ENCODE measurements at regions not wholly inside any gene's neighbourhood (a gene's known extent, or its start where the extent isn't known, plus 50 kb on each side); places are given as distances from the start of the nearest gene placed in this dataset.
A peak's percentile ranks its signal among the peaks of the same experiment; 100 is the strongest.

DNA sequence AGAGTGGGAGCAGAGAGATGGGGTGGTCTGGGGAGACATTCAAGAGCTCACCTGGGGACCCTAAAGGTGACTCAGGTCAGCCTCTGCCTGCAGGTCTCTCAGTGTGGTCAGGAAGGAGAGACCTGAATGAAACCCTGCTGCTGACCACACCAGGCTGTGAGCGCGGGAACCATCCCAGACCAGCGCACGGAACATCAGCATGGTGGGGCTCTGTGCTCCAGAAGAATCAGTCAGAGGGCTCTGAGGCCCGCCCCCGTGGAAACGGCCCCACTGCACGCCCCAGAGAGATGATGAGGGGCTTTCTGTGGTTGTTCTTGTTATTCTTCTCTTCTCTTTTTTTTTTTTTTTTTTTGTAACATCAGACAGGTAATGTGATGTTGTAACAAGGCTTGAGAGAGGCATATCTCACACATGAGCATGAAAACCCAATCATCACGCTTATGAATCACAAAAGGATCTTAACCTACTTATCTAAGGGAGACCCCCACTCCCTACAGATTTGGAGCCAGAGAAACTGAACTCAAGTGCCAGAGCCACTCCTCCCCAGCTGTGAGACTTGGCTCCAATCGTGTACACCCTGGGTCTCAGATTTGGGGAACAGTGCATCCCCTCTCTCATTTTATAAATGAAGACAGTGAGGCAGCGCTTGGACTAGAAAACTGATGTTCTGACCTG lies 302.2 kb downstream of the EIPR1 start:
- Mint-ChIP-seq H3K27me3 (ENCODE audit: insufficient read depth) (no peaks in the 10 kb centered on the region), H3K4me1 (no peaks in the 10 kb centered on the region), H3K36me3 (ENCODE audit: low read depth) (no peaks in the 10 kb centered on the region), H3K27ac (no peak overlapping the region), H3K9me3 (no peaks in the 10 kb centered on the region), H3K4me3 (no peak overlapping the region)
- Histone ChIP-seq H3K27ac (ENCODE audit: low read depth, low read length) (no peak overlapping the region), H3K9me3 (ENCODE audit: control insufficient read depth, low read length) (no peaks in the 10 kb centered on the region), H3K4me3 (ENCODE audit: low read length) (no peak overlapping the region), H3K27me3 (ENCODE audit: control insufficient read depth, insufficient read depth, low read length, poor library complexity, severe bottlenecking) (no peaks in the 10 kb centered on the region), H3K9ac (ENCODE audit: extremely low read depth, low read length, poor library complexity, severe bottlenecking) (no peak overlapping the region), H3K4me1 (ENCODE audit: control insufficient read depth, insufficient read depth, low read length) (no peaks in the 10 kb centered on the region), H3K36me3 (ENCODE audit: control insufficient read depth, insufficient read depth, low read length) (no peaks in the 10 kb centered on the region)
- WGBS, 2 experiments (ENCODE audit: insufficient coverage in 1 of 2, insufficient read length in 1 of 2), result 80 to 82% methylated on average over 1 to 10 of the region's 11 CpGs
- DNase-seq, result no peak
- TF ChIP-seq, protein P1, sequence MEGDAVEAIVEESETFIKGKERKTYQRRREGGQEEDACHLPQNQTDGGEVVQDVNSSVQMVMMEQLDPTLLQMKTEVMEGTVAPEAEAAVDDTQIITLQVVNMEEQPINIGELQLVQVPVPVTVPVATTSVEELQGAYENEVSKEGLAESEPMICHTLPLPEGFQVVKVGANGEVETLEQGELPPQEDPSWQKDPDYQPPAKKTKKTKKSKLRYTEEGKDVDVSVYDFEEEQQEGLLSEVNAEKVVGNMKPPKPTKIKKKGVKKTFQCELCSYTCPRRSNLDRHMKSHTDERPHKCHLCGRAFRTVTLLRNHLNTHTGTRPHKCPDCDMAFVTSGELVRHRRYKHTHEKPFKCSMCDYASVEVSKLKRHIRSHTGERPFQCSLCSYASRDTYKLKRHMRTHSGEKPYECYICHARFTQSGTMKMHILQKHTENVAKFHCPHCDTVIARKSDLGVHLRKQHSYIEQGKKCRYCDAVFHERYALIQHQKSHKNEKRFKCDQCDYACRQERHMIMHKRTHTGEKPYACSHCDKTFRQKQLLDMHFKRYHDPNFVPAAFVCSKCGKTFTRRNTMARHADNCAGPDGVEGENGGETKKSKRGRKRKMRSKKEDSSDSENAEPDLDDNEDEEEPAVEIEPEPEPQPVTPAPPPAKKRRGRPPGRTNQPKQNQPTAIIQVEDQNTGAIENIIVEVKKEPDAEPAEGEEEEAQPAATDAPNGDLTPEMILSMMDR (conservative IDR thresholded peaks at IDR 0.05), result no peak

DNA sequence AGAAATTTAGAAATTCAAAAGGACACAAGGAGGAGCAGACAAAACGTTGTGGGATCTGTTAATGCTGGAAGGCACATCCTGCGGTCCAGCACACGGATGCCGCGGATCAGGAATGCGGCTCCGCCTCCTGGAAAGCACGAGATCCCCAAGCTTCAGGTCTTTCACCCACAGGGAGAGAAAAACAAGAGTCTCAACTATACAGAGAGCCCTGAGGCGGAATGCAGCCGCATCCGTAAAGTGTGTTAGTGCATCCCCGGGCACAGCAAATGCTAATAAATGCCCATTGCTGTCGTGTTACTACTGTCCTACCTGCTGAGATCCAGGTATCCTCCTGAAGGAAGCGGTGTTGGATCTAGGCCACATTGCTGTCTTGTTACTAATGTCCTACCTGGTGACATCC lies 303.9 kb downstream of the EIPR1 start:
- Mint-ChIP-seq H3K27me3 (ENCODE audit: insufficient read depth) (no peaks in the 10 kb centered on the region), H3K27ac (no peak overlapping the region), H3K36me3 (ENCODE audit: low read depth) (no peaks in the 10 kb centered on the region), H3K9me3 (no peaks in the 10 kb centered on the region), H3K4me1 (no peaks in the 10 kb centered on the region), H3K4me3 (no peak overlapping the region)
- no peaks in the 10 kb centered on the region for H3K4me1 ChIP-seq (ENCODE audit: control insufficient read depth, insufficient read depth, low read length)
- TF ChIP-seq, protein P1 (conservative IDR thresholded peaks at IDR 0.05), result no peak
- 88 to 90% methylated on average over 8 to 14 of the region's 14 CpGs for whole genome bisulfite sequencing, 2 experiments (ENCODE audit: insufficient coverage in 1 of 2, insufficient read length in 1 of 2)
- H3K9me3 ChIP-seq (ENCODE audit: control insufficient read depth, low read length), result no peaks in the 10 kb centered on the region
- H3K9ac ChIP-seq (ENCODE audit: extremely low read depth, low read length, poor library complexity, severe bottlenecking), result no peak overlapping the region
- H3K27ac ChIP-seq (ENCODE audit: low read depth, low read length), result no peak overlapping the region
- no peaks in the 10 kb centered on the region for H3K36me3 ChIP-seq (ENCODE audit: control insufficient read depth, insufficient read depth, low read length)
- H3K4me3 ChIP-seq (ENCODE audit: low read length), result no peak overlapping the region
- peak; percentile 33 for DNase-seq
- no peaks in the 10 kb centered on the region for H3K27me3 ChIP-seq (ENCODE audit: control insufficient read depth, insufficient read depth, low read length, poor library complexity, severe bottlenecking)

DNA sequence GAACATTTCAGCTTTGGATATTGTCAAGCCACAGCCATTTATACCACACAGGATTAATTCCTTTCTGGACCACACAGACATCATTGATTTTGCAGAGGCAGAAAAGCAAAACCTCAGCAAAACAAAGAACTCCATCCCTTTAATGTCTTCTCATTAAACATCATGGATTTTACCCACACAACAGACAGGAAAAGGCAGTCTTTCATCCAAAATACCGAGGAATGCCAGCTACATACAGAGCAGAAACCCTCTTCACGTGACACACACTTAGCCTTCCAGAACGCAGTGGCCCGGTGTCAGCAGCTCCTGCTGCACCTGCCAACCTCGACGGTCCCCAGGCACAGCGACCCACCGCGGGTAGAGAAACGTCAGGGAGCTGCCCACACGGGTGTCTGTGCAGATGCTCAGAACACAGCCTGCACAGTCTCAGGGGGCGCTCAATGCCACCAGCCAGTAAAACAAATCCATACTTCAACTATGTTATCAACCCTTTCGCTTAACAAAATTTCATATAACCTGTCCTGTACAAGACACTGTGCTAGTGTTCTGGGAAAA lies 304.5 kb downstream of the EIPR1 start:
- H3K4me1 Mint-ChIP-seq, result no peaks in the 10 kb centered on the region
- H3K4me3 Mint-ChIP-seq, result no peak overlapping the region
- no peak overlapping the region for H3K27ac Mint-ChIP-seq
- Histone ChIP-seq H3K36me3 (ENCODE audit: control insufficient read depth, insufficient read depth, low read length) (no peaks in the 10 kb centered on the region), H3K27ac (ENCODE audit: low read depth, low read length) (no peak overlapping the region), H3K9me3 (ENCODE audit: control insufficient read depth, low read length) (no peaks in the 10 kb centered on the region), H3K9ac (ENCODE audit: extremely low read depth, low read length, poor library complexity, severe bottlenecking) (no peak overlapping the region), H3K27me3 (ENCODE audit: control insufficient read depth, insufficient read depth, low read length, poor library complexity, severe bottlenecking) (no peaks in the 10 kb centered on the region), H3K4me1 (ENCODE audit: control insufficient read depth, insufficient read depth, low read length) (no peaks in the 10 kb centered on the region), H3K4me3 (ENCODE audit: low read length) (no peak overlapping the region)
- DNase-seq, result peak; percentile 35
- 93 to 95% methylated on average over 13 of the region's 13 CpGs for WGBS, 2 experiments (ENCODE audit: insufficient coverage in 1 of 2, insufficient read length in 1 of 2)
- no peaks in the 10 kb centered on the region for H3K27me3 Mint-ChIP-seq (ENCODE audit: insufficient read depth)
- TF ChIP-seq, protein P1 (conservative IDR thresholded peaks at IDR 0.05), result no peak
- no peaks in the 10 kb centered on the region for H3K36me3 Mint-ChIP-seq (ENCODE audit: low read depth)
- no peaks in the 10 kb centered on the region for H3K9me3 Mint-ChIP-seq
